Vagina (tissue), 2 donors: ENCODE measurements at regions not wholly inside any gene's neighbourhood (a gene's known extent, or its start where the extent isn't known, plus 50 kb on each side); places are given as distances from the start of the nearest gene placed in this dataset.

Experiments used
- CTCF ChIP-seq, 3 experiments: fragments of 450-650 bp in 2 of 3; fragments of 200-600 bp in 1 of 3; sonication (generic) in 1 of 3; IDR thresholded peaks; one replicate each; pipeline ENCODE4 v1.5.1; 2017 to 2019; ENCODE audit warnings: antibody characterized with exemption in 3 of 3, mild to moderate bottlenecking in 2 of 3, moderate library complexity in 2 of 3
- POLR2A ChIP-seq, 2 donors: fragments of 450-650 bp; IDR thresholded peaks; one replicate each; pipeline ENCODE4 v1.6.1; 2017; ENCODE audit warnings: antibody characterized with exemption in 2 of 2, mild to moderate bottlenecking in 2 of 2, moderate library complexity in 2 of 2
- POLR2AphosphoS5 ChIP-seq, 2 donors: sonication (generic); formaldehyde crosslinking; IDR thresholded peaks; one replicate each; pipeline ENCODE4 v1.9.0; 2017; ENCODE audit warnings: antibody characterized with exemption in 2 of 2, mild to moderate bottlenecking in 2 of 2, low read depth in 1 of 2; ENCODE audit not compliant: insufficient read depth in 1 of 2

GRCh38 chr5:173744551-173744950 is 128.1 kb upstream of the BOD1 start:
- TF ChIP-seq CTCF (IDR thresholded peaks at IDR 0.05) (no peak), POLR2A (IDR thresholded peaks at IDR 0.05) (no peak), POLR2AphosphoS5 (IDR thresholded peaks at IDR 0.05; ENCODE audit: insufficient read depth in 1 of 2, low read depth in 1 of 2) (no peak)
